Activated CD8-positive, alpha-beta memory T cell treated with anti-CD3 and anti-CD28 coated beads for 36 hours (primary cell): ENCODE measurements at regions not wholly inside any gene's neighbourhood (a gene's known extent, or its start where the extent isn't known, plus 50 kb on each side); places are given as distances from the start of the nearest gene placed in this dataset.
"Not testable (repeated sequence)": the region's sequence is repeated elsewhere in the genome, so short reads cannot be mapped to it uniquely, and the experiment has no call there.

ENCODE experiments used
- CTCF ChIA-PET: fragments of 350-600 bp; sonication (Branson Sonifier 250); formaldehyde crosslinking; loops from one replicate; lab custom pipeline; 2021; ENCODE audit warnings: antibody characterized with exemption; lab: Charles Lee
- POLR2A ChIA-PET: fragments of 350-600 bp; sonication (Branson Sonifier 250); formaldehyde crosslinking; loops from one replicate; lab custom pipeline; 2021; ENCODE audit warnings: antibody characterized with exemption; lab: Charles Lee

GRCh38 chrX:137646472-137646871, 80.5 kb downstream of the ZIC3 start:
- CTCF ChIA-PET: no interaction called here
- POLR2A ChIA-PET: no interaction called here

- POLR2A ChIA-PET: no interaction called here
- CTCF ChIA-PET: no interaction called here
Measured at GRCh38 chrX:137651647-137652046, 85.7 kb downstream of the ZIC3 start.

- ChIA-PET CTCF (no interaction called here), POLR2A (no interaction called here)
Measured at GRCh38 chrX:137652086-137652485, 86.2 kb downstream of the ZIC3 start.

GRCh38 chrX:137654481-137654880, 88.6 kb downstream of the ZIC3 start:
- ChIA-PET POLR2A (no interaction called here), CTCF (no interaction called here)

GRCh38 chrX:137667776-137668175, 101.8 kb downstream of the ZIC3 start:
- CTCF ChIA-PET: no interaction called here
- POLR2A ChIA-PET: no interaction called here

- ChIA-PET CTCF (no interaction called here), POLR2A (no interaction called here)
Measured at GRCh38 chrX:137684591-137684990, 118.7 kb downstream of the ZIC3 start.

- POLR2A ChIA-PET: no interaction called here
- CTCF ChIA-PET: no interaction called here
Measured at GRCh38 chrX:137695417-137695816, 129.5 kb downstream of the ZIC3 start.

- CTCF ChIA-PET: no interaction called here
- POLR2A ChIA-PET: no interaction called here
Measured at GRCh38 chrX:137707348-137707747, 141.4 kb downstream of the ZIC3 start.

GRCh38 chrX:137742846-137743245, 176.9 kb downstream of the ZIC3 start:
- POLR2A ChIA-PET: no interaction called here
- CTCF ChIA-PET: no interaction called here

GRCh38 chrX:137743414-137743813, 177.5 kb downstream of the ZIC3 start:
- ChIA-PET POLR2A (no interaction called here), CTCF (no interaction called here)

- POLR2A ChIA-PET: no interaction called here
- CTCF ChIA-PET: interaction anchor here (0.6 kb wide), 1 partner anchor 1011 kb away, joined by 3 read pairs; no protein-coding TSS in a partner anchor
Measured at GRCh38 chrX:137746289-137746688, 180.4 kb downstream of the ZIC3 start.

GRCh38 chrX:137747244-137748043, 181.5 kb downstream of the ZIC3 start:
- CTCF ChIA-PET: interaction anchor here (0.6 kb wide), 1 partner anchor 1010 kb away, joined by 3 read pairs; no protein-coding TSS in a partner anchor

GRCh38 chrX:137748827-137749226, 182.9 kb downstream of the ZIC3 start:
- CTCF ChIA-PET: no interaction called here
- POLR2A ChIA-PET: no interaction called here

More at GRCh38 chrX:137747244-137748043, 181.5 kb downstream of the ZIC3 start:
- POLR2A ChIA-PET: no interaction called here

GRCh38 chrX:137749246-137749645, 183.3 kb downstream of the ZIC3 start:
- ChIA-PET CTCF (no interaction called here), POLR2A (no interaction called here)

GRCh38 chrX:137771537-137771936, 205.6 kb downstream of the ZIC3 start:
- ChIA-PET CTCF (no interaction called here), POLR2A (no interaction called here)

GRCh38 chrX:137792214-137792613, 226.3 kb downstream of the ZIC3 start:
- POLR2A ChIA-PET: no interaction called here

GRCh38 chrX:137797926-137798325, 232.0 kb downstream of the ZIC3 start:
- POLR2A ChIA-PET, CTCF ChIA-PET: not testable (repeated sequence)

More at GRCh38 chrX:137792214-137792613, 226.3 kb downstream of the ZIC3 start:
- CTCF ChIA-PET: no interaction called here

- CTCF ChIA-PET: no interaction called here
- POLR2A ChIA-PET: no interaction called here
Measured at GRCh38 chrX:137823257-137823656, 257.3 kb downstream of the ZIC3 start.

- POLR2A ChIA-PET: no interaction called here
- CTCF ChIA-PET: no interaction called here
Measured at GRCh38 chrX:137847376-137847775, 281.4 kb downstream of the ZIC3 start.

- CTCF ChIA-PET: no interaction called here
- POLR2A ChIA-PET: no interaction called here
Measured at GRCh38 chrX:137848266-137848905, 282.5 kb downstream of the ZIC3 start.

- CTCF ChIA-PET: no interaction called here
- POLR2A ChIA-PET: no interaction called here
Measured at GRCh38 chrX:137852502-137852901, 286.6 kb downstream of the ZIC3 start.
